K562 (cell line): ENCODE measurements at regions not wholly inside any gene's neighbourhood (a gene's known extent, or its start where the extent isn't known, plus 50 kb on each side); places are given as distances from the start of the nearest gene placed in this dataset.

Source experiments
- ATAC-seq: fragments of 200-7000 bp; cut with Tn5 transposase; 3 replicates; pipeline ENCODE4 v1.9.1; 2020; ENCODE audit warnings: moderate library complexity
- BruUV-seq: library from RNA; stranded (reverse); fragments of 400-500 nt; replicated peaks from 2 replicates; lab custom pipeline; 2021; lab: Mats Ljungman, UMichigan
- CTCF ChIA-PET: fragments of 300-600 bp; formaldehyde crosslinking; extraction: SDS; loops from one replicate; lab custom pipeline; 2021; ENCODE audit warnings: low intra/inter-chr PET ratio; lab: Yijun Ruan, JAX
- POLR2A ChIA-PET: fragments of 300-600, 350-650 bp; sonication (Branson Sonifier 250); formaldehyde crosslinking; extraction: SDS; loops from one replicate; lab custom pipeline; 2021; ENCODE audit warnings: antibody characterized with exemption, inconsistent platforms; lab: Yijun Ruan, JAX
- DNase-seq, 4 experiments: peaks; one replicate each; pipeline versions ENCODE4 v3.0.0 to v3.0.0-alpha.2; 2011 to 2018; ENCODE audit warnings: low spot score in 3 of 4, mixed read lengths in 3 of 4; ENCODE audit errors: extremely low read depth in 1 of 4
- FAIRE-seq: peaks from 2 replicates; lab custom pipeline; 2011; peaks lifted over from hg19 to GRCh38; lab: Jason Lieb, UNC
- H2AFZ ChIP-seq: 2 replicates; pipeline ENCODE4 v1.6.0; 2011; ENCODE audit warnings: low read depth, low read length, control low read depth, inconsistent platforms
- H3K27ac ChIP-seq: fragments of 200-600 bp; 3 replicates; pipeline ENCODE4 v1.8.0; 2011; ENCODE audit warnings: low read depth, mild to moderate bottlenecking, control low read depth, inconsistent platforms, low read length, moderate library complexity, mixed read lengths; ENCODE audit errors: extremely low read depth
- H3K27me3 ChIP-seq, 2 experiments: fragments of 300-600 bp in 1 of 2; 2 replicates in 1 of 2; 3 replicates in 1 of 2; pipeline versions ENCODE4 v1.6.0 to v1.8.0; 2011; ENCODE audit warnings: inconsistent platforms in 2 of 2, low read length in 2 of 2, mild to moderate bottlenecking in 1 of 2, mixed read lengths in 1 of 2, moderate library complexity in 1 of 2; ENCODE audit not compliant: control insufficient read depth in 2 of 2, insufficient read depth in 2 of 2
- H3K36me3 ChIP-seq: fragments of 300-600 bp; 3 replicates; pipeline ENCODE4 v1.8.0; 2011; ENCODE audit warnings: mild to moderate bottlenecking, low read length, inconsistent platforms; ENCODE audit not compliant: control insufficient read depth, insufficient read depth
- H3K4me1 ChIP-seq, 2 experiments: fragments of 200-600 bp in 1 of 2; replicated peaks in 1 of 2; 2 replicates in 1 of 2; 3 replicates in 1 of 2; pipeline versions ENCODE4 v1.5.1 to v1.8.0; 2011; ENCODE audit warnings: inconsistent platforms in 2 of 2, low read length in 2 of 2, mild to moderate bottlenecking in 1 of 2, mixed read lengths in 1 of 2, moderate library complexity in 1 of 2; ENCODE audit not compliant: control insufficient read depth in 2 of 2, insufficient read depth in 2 of 2
- H3K4me2 ChIP-seq: 2 replicates; pipeline ENCODE4 v1.6.1; 2011; ENCODE audit warnings: low read length, control low read depth, inconsistent platforms, mixed read lengths; ENCODE audit not compliant: insufficient read depth
- H3K4me3 ChIP-seq: fragments of 200-600 bp; sonication (generic), shearing (Covaris generic); 2 replicates; pipeline ENCODE4 v1.5.1; 2016; ENCODE audit warnings: control low read depth, inconsistent platforms
- H3K79me2 ChIP-seq: fragments of 200-600 bp; 3 replicates; pipeline ENCODE4 v1.8.0; 2011; ENCODE audit warnings: low read length, inconsistent platforms; ENCODE audit not compliant: control insufficient read depth, insufficient read depth
- H3K9ac ChIP-seq, 2 experiments: 2 replicates each; pipeline versions ENCODE4 v1.6.0 to v1.6.1; 2011; ENCODE audit warnings: low read depth in 2 of 2, low read length in 2 of 2, control low read depth in 1 of 2, inconsistent platforms in 1 of 2, mild to moderate bottlenecking in 1 of 2, mixed read lengths in 1 of 2; ENCODE audit not compliant: insufficient read depth in 1 of 2
- H3K9me1 ChIP-seq: one replicate; pipeline ENCODE4 v1.6.0; 2011; ENCODE audit warnings: inconsistent platforms, mild to moderate bottlenecking, low read length, moderate library complexity; ENCODE audit not compliant: control insufficient read depth, insufficient read depth
- H3K9me3 ChIP-seq: replicated peaks from 2 replicates; pipeline ENCODE4 v1.5.1; 2011; ENCODE audit warnings: low read depth, low read length, inconsistent platforms; ENCODE audit not compliant: control insufficient read depth, insufficient read depth
- H4K20me1 ChIP-seq: replicated peaks from 2 replicates; pipeline ENCODE4 v1.6.1; 2011; ENCODE audit warnings: low read length, inconsistent platforms, mixed read lengths; ENCODE audit not compliant: control insufficient read depth, insufficient read depth
- ARID1B ChIP-seq: fragments of 450-650 bp; IDR thresholded peaks from 2 replicates; pipeline ENCODE4 v1.6.1; 2016; ENCODE audit warnings: antibody characterized with exemption, mild to moderate bottlenecking, inconsistent platforms
- CBFA2T2 ChIP-seq: fragments of 450-650 bp; conservative IDR thresholded peaks from 2 replicates; pipeline ENCODE4 v1.6.1; 2017; ENCODE audit warnings: mild to moderate bottlenecking
- CBFA2T3 ChIP-seq: fragments of 450-650 bp; IDR thresholded peaks from 2 replicates; pipeline ENCODE4 v1.6.1; 2017
- FUS ChIP-seq: fragments of 200-400 bp; formaldehyde crosslinking; optimal IDR thresholded peaks from 2 replicates; pipeline ENCODE3; 2017; ENCODE audit warnings: low read depth, low read length
- LEF1 ChIP-seq: fragments of 450-650 bp; IDR thresholded peaks from 2 replicates; pipeline ENCODE4 v1.6.1; 2016; ENCODE audit warnings: mild to moderate bottlenecking
- MEF2A ChIP-seq: IDR thresholded peaks from 2 replicates; pipeline ENCODE4 v1.6.1; 2011; ENCODE audit warnings: low read depth, mild to moderate bottlenecking, low read length, moderate library complexity; ENCODE audit not compliant: control insufficient read depth
- MLLT1 ChIP-seq, 2 experiments: fragments of 450-650 bp; IDR thresholded peaks; 2 replicates each; pipeline ENCODE4 v1.6.1; 2016
- NCOR1 ChIP-seq: fragments of 450-650 bp; IDR thresholded peaks from 2 replicates; pipeline ENCODE4 v1.6.1; 2016; ENCODE audit warnings: mild to moderate bottlenecking, moderate library complexity
- PHB ChIP-seq: fragments of 250-450 bp; sonication (Bioruptor Pico); IDR thresholded peaks from 2 replicates; pipeline ENCODE4 v1.5.0; 2021
- PRDM10 ChIP-seq: fragments of 450-650 bp; IDR thresholded peaks from 2 replicates; pipeline ENCODE4 v1.6.1; 2018; ENCODE audit not compliant: partially characterized antibody
- SMAD4 ChIP-seq: fragments of 250-450 bp; sonication (Bioruptor Pico); conservative IDR thresholded peaks from 2 replicates; pipeline ENCODE4 v1.8.0; 2021; ENCODE audit warnings: inconsistent platforms, mild to moderate bottlenecking, moderate library complexity
- STAT5A ChIP-seq: IDR thresholded peaks from 2 replicates; pipeline ENCODE4 v1.6.1; 2012; ENCODE audit warnings: low read length, inconsistent platforms, borderline replicate concordance
- TAL1 ChIP-seq: fragments of 450-650 bp; IDR thresholded peaks from 2 replicates; pipeline ENCODE4 v1.6.1; 2016; ENCODE audit warnings: mild to moderate bottlenecking
- TEAD4 ChIP-seq, 2 experiments: sonication (generic) in 1 of 2; formaldehyde crosslinking in 1 of 2; IDR thresholded peaks; 2 replicates each; pipeline versions ENCODE4 v1.6.1 to v1.8.0; 2012 to 2022; ENCODE audit warnings: borderline replicate concordance in 1 of 2, inconsistent platforms in 1 of 2, low read length in 1 of 2, mild to moderate bottlenecking in 1 of 2, missing genetic modification reagents in 1 of 2
- THAP7 ChIP-seq: fragments of 250-450 bp; sonication (Bioruptor Pico); IDR thresholded peaks from 2 replicates; pipeline ENCODE4 v1.5.0; 2021
- TRIM24 ChIP-seq, 2 experiments: fragments of 450-650 bp; IDR thresholded peaks; 2 replicates each; pipeline ENCODE4 v1.6.1; 2016
- WGBS: fragments of 100-300 bp; shearing (Covaris generic); methylation state at CpG from one replicate; pipeline ENCODE4 v1.1.6; 2016; ENCODE audit warnings: low coverage, mixed read lengths; ENCODE audit not compliant: insufficient coverage; ENCODE audit errors: missing lambda C conversion rate; 5-methylcytosine and 5-hydroxymethylcytosine counted together
- in situ Hi-C: fragments of 300-500 bp; cut with MboI; formaldehyde crosslinking; loops from 4 replicates; pipeline ENCODE4 v1.15.0; 2018; ENCODE audit warnings: inconsistent platforms, mixed read lengths
- intact Hi-C: fragments of 100-400 bp; cut with micrococcal nuclease; formaldehyde crosslinking; loops from 2 replicates; pipeline ENCODE4 v1.14.2; 2022

- WGBS: 0% methylated on average over 1 of the region's 1 CpG
- in situ Hi-C loops: no loop called here
- Histone ChIP-seq H4K20me1 (no peaks in the 10 kb centered on the region), H3K4me2 (no peak overlapping the region; the same call in 1 of the 2 replicates), H3K4me1 (peaks cover 0 to 10% of the 10 kb centered on the region in 2 experiments; a peak in 3 of 5 replicates), H3K9ac (no peak overlapping the region), H3K9me1 (no peaks in the 10 kb centered on the region), H3K79me2 (no peaks in the 10 kb centered on the region), H3K9me3 (no peaks in the 10 kb centered on the region), H2AFZ (peak overlapping the region; percentile 45; the same call in 1 of the 2 replicates), H3K27me3 (no peaks in the 10 kb centered on the region), H3K4me3 (no peak overlapping the region), H3K36me3 (no peaks in the 10 kb centered on the region), H3K27ac (no peak overlapping the region)
- intact Hi-C loops: no loop called here
- ATAC-seq (no peak; the same call in 1 of the 3 replicates), FAIRE-seq (peak; percentile 37), DNase-seq (peak in 2 of 4 experiments; percentile 9 to 52)
- peak in 1 of 2 experiments; percentile 52; a peak in 1 of 4 replicates for TF ChIP-seq TRIM24 (IDR thresholded peaks at IDR 0.05)
- TF ChIP-seq TAL1: peak; percentile 45
- peak; percentile 39; the same call in 1 of the 2 replicates for TF ChIP-seq SMAD4 (CRISPR knock-in tag)
- no peak for TF ChIP-seq FUS
- peak; percentile 75 for TF ChIP-seq TEAD4 (IDR thresholded peaks at IDR 0.05; ENCODE audit: low read length)
- TF ChIP-seq TEAD4 (CRISPR knock-in tag; IDR thresholded peaks at IDR 0.05; ENCODE audit: borderline replicate concordance): no peak
- peak; percentile 59 for TF ChIP-seq ARID1B
- peak; percentile 14 for TF ChIP-seq PRDM10
- no peak for TF ChIP-seq MLLT1 (IDR thresholded peaks at IDR 0.05)
- no peak for TF ChIP-seq LEF1
- TF ChIP-seq NCOR1: peak; percentile 42
- TF ChIP-seq PHB: no peak
- TF ChIP-seq CBFA2T3: peak; percentile 74
- TF ChIP-seq STAT5A: peak; percentile 8; the same call in 1 of the 2 replicates
- TF ChIP-seq THAP7 (CRISPR knock-in tag): no peak
- TF ChIP-seq CBFA2T2: peak; percentile 47
- TF ChIP-seq MEF2A: peak; percentile 45; the same call in 1 of the 2 replicates
- POLR2A ChIA-PET: no interaction called here
- CTCF ChIA-PET: no interaction called here
- BruUV-seq: no TSS peak
Observed at GRCh38 chr2:145207884-145208283, 688.0 kb upstream of the ZEB2 start.
